ENCODE measurements at regions not wholly inside any gene's neighbourhood (a gene's known extent, or its start where the extent isn't known, plus 50 kb on each side); places are given as distances from the start of the nearest gene placed in this dataset.

- intact Hi-C loops (cut with micrococcal nuclease) = no loop called here
- Histone ChIP-seq H3K9me3 (ENCODE audit: low read length) (no peaks in the 10 kb centered on the region), H3K79me2 (ENCODE audit: low read length) (no peaks in the 10 kb centered on the region), H2AFZ (ENCODE audit: low read length) (no peak overlapping the region), H3K4me3 (ENCODE audit: low read length) (no peak overlapping the region), H3K9me2 (replicated peaks; ENCODE audit: low read length) (no peaks in the 10 kb centered on the region), H3K4me1 (ENCODE audit: insufficient read depth, low read length) (no peaks in the 10 kb centered on the region), H3K27me3 (ENCODE audit: low read length) (no peaks in the 10 kb centered on the region), H3F3A (ENCODE audit: low read length, unreplicated experiment) (no peaks in the 10 kb centered on the region), H3K9ac (ENCODE audit: low read length) (no peak overlapping the region), H3K4me2 (ENCODE audit: low read length) (no peak overlapping the region), H4K20me1 (ENCODE audit: low read length) (no peaks in the 10 kb centered on the region), H3K27ac (ENCODE audit: low read length) (no peak overlapping the region), H3K36me3 (ENCODE audit: low read depth, low read length) (no peaks in the 10 kb centered on the region)
- BruUV-seq (replicated peaks) = no TSS peak
- DNase-seq (no peak), ATAC-seq (no peak)
- TF ChIP-seq EZH2 (IDR thresholded peaks at IDR 0.05; ENCODE audit: low read length, unreplicated experiment) (no peak), EZH2phosphoT487 (IDR thresholded peaks at IDR 0.05; ENCODE audit: borderline replicate concordance, low read length) (no peak)
- TF ChIP-seq, protein P1, sequence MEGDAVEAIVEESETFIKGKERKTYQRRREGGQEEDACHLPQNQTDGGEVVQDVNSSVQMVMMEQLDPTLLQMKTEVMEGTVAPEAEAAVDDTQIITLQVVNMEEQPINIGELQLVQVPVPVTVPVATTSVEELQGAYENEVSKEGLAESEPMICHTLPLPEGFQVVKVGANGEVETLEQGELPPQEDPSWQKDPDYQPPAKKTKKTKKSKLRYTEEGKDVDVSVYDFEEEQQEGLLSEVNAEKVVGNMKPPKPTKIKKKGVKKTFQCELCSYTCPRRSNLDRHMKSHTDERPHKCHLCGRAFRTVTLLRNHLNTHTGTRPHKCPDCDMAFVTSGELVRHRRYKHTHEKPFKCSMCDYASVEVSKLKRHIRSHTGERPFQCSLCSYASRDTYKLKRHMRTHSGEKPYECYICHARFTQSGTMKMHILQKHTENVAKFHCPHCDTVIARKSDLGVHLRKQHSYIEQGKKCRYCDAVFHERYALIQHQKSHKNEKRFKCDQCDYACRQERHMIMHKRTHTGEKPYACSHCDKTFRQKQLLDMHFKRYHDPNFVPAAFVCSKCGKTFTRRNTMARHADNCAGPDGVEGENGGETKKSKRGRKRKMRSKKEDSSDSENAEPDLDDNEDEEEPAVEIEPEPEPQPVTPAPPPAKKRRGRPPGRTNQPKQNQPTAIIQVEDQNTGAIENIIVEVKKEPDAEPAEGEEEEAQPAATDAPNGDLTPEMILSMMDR (conservative IDR thresholded peaks at IDR 0.05; ENCODE audit: low read depth, low read length) = no peak
- ChIA-PET POLR2A (ENCODE audit: unreplicated experiment) (no interaction called here), CTCF (no interaction called here)
These were observed 60.0 kb upstream of the ZFAND3 start for GRCh38 chr6:37759221-37760144.

- H3K9me3 ChIP-seq (ENCODE audit: low read length) = no peaks in the 10 kb centered on the region
- no peaks in the 10 kb centered on the region for H3K79me2 ChIP-seq (ENCODE audit: low read length)
- H3K4me1 ChIP-seq (ENCODE audit: insufficient read depth, low read length) = no peaks in the 10 kb centered on the region
- no peaks in the 10 kb centered on the region for H3F3A ChIP-seq (ENCODE audit: low read length, unreplicated experiment)
- ChIA-PET CTCF (no interaction called here), POLR2A (ENCODE audit: unreplicated experiment) (interaction anchor here (0.6 kb wide), 1 partner anchor 12 kb away, joined by 3 read pairs; no protein-coding TSS in a partner anchor)
- intact Hi-C loops (cut with micrococcal nuclease) = no loop called here
- TF ChIP-seq EZH2phosphoT487 (IDR thresholded peaks at IDR 0.05; ENCODE audit: borderline replicate concordance, low read length) = no peak
- TF ChIP-seq, protein P1 (conservative IDR thresholded peaks at IDR 0.05; ENCODE audit: low read depth, low read length) = no peak
- TF ChIP-seq EZH2 (IDR thresholded peaks at IDR 0.05; ENCODE audit: low read length, unreplicated experiment) = no peak
- no peaks in the 10 kb centered on the region for H3K9me2 ChIP-seq (replicated peaks; ENCODE audit: low read length)
- H3K36me3 ChIP-seq (ENCODE audit: low read depth, low read length) = no peaks in the 10 kb centered on the region
- no peak overlapping the region for H3K4me2 ChIP-seq (ENCODE audit: low read length)
- no peak overlapping the region for H2AFZ ChIP-seq (ENCODE audit: low read length)
- BruUV-seq (replicated peaks) = no TSS peak
- H3K27ac ChIP-seq (ENCODE audit: low read length) = no peak overlapping the region
- H3K27me3 ChIP-seq (ENCODE audit: low read length) = no peaks in the 10 kb centered on the region
- H3K9ac ChIP-seq (ENCODE audit: low read length) = no peak overlapping the region
- no peak overlapping the region for H3K4me3 ChIP-seq (ENCODE audit: low read length)
- H4K20me1 ChIP-seq (ENCODE audit: low read length) = no peaks in the 10 kb centered on the region
- no peak for DNase-seq
- ATAC-seq = no peak
These were observed 60.9 kb upstream of the ZFAND3 start for GRCh38 chr6:37758647-37759046.

DNA sequence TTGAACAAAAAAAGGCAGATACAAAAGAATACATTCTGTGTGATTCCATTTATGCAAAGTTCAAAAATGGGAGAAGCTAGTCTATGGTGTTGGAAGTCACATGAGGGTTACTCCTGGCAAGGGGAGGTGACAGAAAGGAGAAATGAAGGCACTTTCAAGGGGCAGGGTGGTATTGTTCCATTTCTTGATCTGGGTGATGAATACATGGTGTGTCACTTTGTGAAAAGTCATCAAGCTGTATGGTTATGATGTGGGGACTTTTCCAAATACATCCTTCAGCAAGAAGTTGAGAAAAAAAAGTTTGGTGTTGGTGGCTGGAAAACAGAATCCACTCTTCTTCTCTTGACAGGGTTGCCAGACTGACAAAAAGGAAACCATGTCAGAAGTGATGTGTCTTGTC lies 60.6 kb upstream of the MDGA1 start:
- ChIA-PET POLR2A (ENCODE audit: unreplicated experiment) (interaction anchor here (0.6 kb wide), 1 partner anchor 12 kb away, joined by 3 read pairs; no protein-coding TSS in a partner anchor), CTCF (no interaction called here)
- Histone ChIP-seq H3K9me3 (ENCODE audit: low read length) (no peaks in the 10 kb centered on the region), H3K27ac (ENCODE audit: low read length) (no peak overlapping the region), H3K9ac (ENCODE audit: low read length) (no peak overlapping the region), H3K27me3 (ENCODE audit: low read length) (no peaks in the 10 kb centered on the region), H3K4me3 (ENCODE audit: low read length) (no peak overlapping the region), H3K36me3 (ENCODE audit: low read depth, low read length) (no peaks in the 10 kb centered on the region), H3K4me1 (ENCODE audit: insufficient read depth, low read length) (no peaks in the 10 kb centered on the region), H3F3A (ENCODE audit: low read length, unreplicated experiment) (no peaks in the 10 kb centered on the region), H3K9me2 (replicated peaks; ENCODE audit: low read length) (no peaks in the 10 kb centered on the region), H3K79me2 (ENCODE audit: low read length) (no peaks in the 10 kb centered on the region), H3K4me2 (ENCODE audit: low read length) (no peak overlapping the region), H4K20me1 (ENCODE audit: low read length) (no peaks in the 10 kb centered on the region), H2AFZ (ENCODE audit: low read length) (no peak overlapping the region)
- DNase-seq (no peak), ATAC-seq (no peak)
- intact Hi-C loops (cut with micrococcal nuclease) = no loop called here
- TF ChIP-seq, protein P1 (conservative IDR thresholded peaks at IDR 0.05; ENCODE audit: low read depth, low read length) = no peak
- TF ChIP-seq EZH2 (IDR thresholded peaks at IDR 0.05; ENCODE audit: low read length, unreplicated experiment) (no peak), EZH2phosphoT487 (IDR thresholded peaks at IDR 0.05; ENCODE audit: borderline replicate concordance, low read length) (no peak)
- no TSS peak for BruUV-seq (replicated peaks)

All from PC-3 (cell line).